ENCODE measurements at regions not wholly inside any gene's neighbourhood (a gene's known extent, or its start where the extent isn't known, plus 50 kb on each side); places are given as distances from the start of the nearest gene placed in this dataset.

DNA sequence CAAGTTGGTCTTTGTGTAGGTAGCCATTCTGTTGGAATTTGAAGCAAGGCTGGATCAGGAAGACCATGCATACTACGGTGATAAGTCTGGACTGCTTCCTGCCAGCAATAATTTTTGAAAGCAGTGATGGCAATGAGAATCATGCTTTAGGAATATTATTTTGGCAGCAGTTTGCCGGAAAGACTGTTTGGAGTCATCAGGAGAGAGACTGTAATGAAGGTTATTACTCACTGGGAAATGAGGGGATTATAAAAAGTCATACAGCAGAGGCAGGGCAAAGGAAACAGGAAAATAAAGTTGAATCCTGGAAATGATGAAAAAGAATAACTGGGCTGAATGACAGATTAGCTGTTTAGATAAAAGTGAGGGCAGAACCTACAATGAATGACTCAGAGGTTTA, 1136.8 kb upstream of the AUTS2 start:
- intact Hi-C loops (cut with DNase I, micrococcal nuclease): no loop called here
- no peak for ATAC-seq
- no peak for DNase-seq

DNA sequence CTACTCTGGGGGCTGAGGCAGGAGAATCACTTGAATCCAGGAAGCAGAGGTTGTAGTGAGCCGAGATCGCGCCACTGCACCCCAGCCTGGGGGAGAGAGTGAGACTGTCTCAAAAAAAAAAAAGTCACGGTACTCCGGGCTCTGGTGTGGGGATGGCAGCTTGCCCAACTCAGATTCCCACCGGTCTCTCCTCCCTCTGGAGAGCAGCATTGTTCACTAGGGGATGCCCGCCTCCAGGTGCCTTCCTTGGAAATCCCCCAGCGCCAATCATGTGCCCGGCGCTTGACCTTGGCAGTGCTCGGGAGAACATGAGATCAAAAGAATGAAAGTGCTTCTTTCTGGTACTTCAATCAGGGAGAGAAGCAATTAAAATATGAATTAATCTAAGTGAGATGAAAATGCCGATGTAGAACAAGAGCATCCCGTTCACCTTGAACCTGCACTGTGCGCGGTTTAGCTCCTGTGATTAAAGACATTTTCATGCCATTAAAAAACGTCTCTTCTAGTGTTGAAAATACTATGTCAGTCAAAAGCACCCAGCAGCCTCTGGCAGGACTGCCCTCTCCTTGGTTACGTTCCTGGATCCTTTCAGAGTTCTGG, 1127.3 kb upstream of the AUTS2 start:
- ATAC-seq (no peak), DNase-seq (no peak)
- intact Hi-C loops (cut with DNase I, micrococcal nuclease): no loop called here

DNA sequence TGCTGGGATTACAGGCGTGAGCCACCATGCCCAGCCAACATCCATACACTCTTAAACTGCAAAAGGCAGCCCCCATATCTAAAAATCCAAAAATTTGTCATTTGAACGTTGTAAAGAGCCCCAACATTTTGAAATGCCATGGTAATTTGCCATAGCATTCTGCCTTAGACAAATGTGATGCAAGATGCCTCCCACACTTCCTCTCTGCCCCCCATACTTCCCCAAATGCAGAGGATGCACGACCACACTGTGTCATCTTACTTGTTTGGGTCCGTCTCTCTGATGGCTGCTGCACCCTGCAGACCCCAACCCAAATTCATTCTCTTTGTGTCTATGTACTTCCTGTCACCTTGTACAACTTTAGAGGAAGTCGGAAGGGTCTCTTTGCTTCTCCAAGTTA, 1125.6 kb upstream of the AUTS2 start:
- ATAC-seq: no peak
- intact Hi-C loops (cut with DNase I, micrococcal nuclease): no loop called here
- DNase-seq: no peak

DNA sequence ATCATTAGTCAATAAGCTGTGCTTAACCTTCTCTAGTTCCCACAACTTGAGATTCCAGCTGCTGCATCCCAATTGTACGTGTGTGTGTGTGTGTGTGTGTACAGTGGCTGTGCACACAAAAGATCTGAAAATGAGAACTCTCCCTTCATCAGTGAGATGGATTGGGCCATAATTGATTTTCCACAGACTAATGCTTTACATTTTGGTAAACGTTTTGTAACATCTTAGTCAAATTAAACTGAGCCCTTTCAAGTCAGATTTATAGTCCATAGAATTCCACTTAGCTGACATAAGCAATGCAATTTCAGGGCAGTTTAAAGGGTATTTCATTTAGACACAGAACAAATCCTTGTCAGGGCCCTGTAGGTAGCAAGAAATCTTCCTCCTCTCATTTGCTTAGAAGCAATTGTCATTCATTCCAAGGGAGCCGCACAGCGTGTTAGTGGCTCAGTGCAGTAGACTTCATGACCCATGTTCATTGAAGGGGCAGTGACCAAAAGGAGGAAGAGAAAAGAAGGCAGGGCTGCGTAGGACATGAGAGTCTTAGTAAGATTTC, 1123.5 kb upstream of the AUTS2 start:
- intact Hi-C loops (cut with DNase I, micrococcal nuclease): no loop called here
- ATAC-seq (no peak), DNase-seq (no peak)

DNA sequence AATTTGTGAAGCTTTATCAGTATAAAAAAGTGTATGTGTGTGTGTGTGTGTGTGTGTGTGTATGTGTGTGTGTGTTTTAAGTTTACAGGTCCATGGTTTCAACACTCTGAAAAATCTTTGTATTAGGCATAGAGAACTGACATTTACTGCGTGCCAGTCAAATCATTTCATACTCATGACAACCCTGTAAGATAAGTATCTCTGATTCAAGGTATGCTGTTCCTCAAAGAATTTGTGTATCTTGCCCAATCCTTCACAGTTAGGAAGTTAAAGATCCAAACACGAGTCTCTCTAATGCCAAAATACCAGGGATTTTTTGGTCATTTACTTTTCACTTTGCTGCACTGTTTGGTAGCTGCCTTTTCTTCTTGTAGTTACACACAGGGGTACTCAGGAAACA, 1121.3 kb upstream of the AUTS2 start:
- DNase-seq: no peak
- intact Hi-C loops (cut with DNase I, micrococcal nuclease): no loop called here
- no peak for ATAC-seq

DNA sequence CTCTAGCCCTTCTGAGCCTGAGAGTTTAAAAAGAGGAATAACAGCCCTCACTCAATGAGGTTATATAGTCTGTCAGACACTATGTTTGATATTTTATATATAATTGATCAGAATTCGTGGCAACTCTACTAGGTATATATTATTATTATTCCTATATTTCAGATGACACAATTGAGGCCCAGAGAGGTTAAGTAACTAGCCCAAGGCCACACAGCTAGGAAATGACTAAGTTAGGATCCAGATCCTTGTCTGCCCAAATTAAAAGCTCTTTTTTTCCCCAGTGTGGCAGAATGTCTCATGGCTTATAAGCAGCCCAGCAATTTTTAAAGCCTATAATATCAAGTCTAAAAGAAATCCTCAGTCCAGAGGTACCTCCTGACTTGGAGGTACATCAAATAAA, 1119.9 kb upstream of the AUTS2 start:
- no peak for DNase-seq
- ATAC-seq: no peak
- intact Hi-C loops (cut with DNase I, micrococcal nuclease): no loop called here

DNA sequence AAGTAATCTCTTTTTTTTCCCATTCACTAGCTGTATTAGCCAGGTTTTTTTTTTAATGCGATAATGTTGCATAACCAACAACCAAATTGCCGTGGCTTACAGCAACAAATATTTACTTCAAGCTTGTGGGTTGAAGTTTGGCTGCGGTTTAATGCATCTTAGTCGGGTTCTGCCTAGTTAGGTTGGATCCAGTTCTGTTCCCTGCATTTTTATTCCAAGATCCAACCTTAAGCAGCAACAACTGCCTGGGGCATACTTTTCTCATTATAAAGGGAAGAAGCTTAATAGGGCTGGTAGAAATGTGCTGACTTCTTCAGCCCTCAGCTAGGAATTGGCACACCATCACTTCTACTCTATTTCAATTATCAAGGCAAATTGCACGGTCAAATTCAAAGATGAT, 1115.5 kb upstream of the AUTS2 start:
- DNase-seq (no peak), ATAC-seq (no peak)
- intact Hi-C loops (cut with DNase I, micrococcal nuclease): no loop called here

DNA sequence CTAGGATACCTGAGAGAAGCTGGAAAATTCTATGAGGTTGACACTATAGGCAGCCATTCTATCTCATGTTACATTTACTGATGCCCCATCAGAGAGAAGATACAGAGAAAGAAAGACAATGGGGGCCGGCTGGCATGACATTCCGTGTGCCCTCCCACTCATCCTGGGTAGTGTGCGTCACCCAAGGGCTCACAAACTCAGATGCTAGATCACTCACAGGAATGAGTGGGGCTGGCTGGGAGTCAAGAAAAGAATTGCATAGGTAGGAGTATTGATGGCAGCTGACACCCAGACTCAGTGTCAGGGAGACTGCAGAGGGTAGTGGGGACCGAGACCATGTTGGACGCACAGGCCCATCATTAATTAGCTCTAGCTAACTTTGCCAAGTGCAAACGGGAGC, 1113.5 kb upstream of the AUTS2 start:
- intact Hi-C loops (cut with DNase I, micrococcal nuclease): no loop called here
- no peak for ATAC-seq
- DNase-seq: no peak

DNA sequence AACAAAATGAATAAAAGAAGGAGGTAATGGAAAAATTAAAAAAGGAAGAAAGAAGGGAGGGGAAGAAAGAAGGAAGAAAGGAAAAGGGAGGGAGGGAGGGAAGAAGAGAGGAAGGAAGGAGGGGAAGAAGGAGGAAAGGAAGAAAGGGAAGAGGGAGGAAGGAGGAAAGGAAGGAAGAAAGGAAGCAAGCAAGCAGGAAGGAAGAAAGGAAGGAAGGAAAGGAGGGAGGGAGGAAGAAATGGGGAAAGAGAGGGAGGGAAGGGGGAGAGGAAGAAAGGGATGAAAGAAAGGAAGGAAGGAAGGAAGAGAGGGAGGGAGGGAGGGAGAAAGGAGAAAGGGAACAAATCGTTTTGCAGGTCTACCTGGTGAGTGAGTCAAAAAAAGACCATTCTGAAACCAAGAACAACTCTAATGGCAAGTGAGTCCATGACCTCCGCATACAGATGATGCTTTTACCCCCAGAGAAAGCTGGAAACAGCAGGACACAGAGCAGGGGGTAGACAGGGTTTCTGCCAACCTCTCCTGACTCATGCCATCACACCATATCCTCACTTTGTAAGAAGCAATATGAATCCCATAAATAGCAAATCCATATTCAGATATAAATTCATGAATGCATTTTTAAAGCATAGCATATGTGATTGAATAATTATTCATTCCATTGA, 1112.9 kb upstream of the AUTS2 start:
- no peak for ATAC-seq
- intact Hi-C loops (cut with DNase I, micrococcal nuclease): no loop called here
- DNase-seq: no peak

DNA sequence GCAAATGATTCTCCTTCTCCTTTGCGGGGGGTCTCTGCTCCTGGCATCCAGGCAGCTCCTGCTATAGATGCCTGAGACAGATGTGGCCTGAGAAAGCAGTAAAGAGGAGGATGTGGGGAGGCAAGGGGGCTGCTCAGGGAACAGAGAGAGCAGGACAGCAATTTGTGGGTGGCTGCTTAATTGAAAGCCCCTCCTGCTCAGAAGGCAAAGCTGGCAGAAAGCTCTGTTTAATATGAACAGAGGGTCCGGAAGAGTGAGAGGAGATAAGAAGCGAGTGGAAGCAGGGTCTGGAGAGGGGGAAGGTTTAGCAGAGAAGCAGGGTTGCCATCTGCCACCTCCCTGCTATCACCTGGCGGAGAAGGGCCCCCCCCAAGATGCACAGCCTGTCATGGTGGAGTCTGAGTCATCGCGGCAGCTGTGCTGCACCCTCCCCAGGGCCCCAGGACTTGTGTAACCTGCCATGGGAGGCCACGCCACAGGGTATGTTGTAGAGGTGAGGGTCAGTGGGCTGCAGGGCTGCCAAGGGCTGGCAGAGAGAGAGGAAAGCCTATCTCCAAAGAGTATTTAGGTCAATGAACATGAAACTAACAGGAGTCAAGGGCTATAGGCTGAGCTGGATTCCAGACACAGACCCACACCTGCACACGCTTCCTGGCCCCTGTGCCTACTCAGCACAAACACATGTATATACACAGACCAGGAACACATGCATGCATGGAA, 1109.8 kb upstream of the AUTS2 start:
- no peak for DNase-seq
- intact Hi-C loops (cut with DNase I, micrococcal nuclease): no loop called here
- ATAC-seq: no peak

DNA sequence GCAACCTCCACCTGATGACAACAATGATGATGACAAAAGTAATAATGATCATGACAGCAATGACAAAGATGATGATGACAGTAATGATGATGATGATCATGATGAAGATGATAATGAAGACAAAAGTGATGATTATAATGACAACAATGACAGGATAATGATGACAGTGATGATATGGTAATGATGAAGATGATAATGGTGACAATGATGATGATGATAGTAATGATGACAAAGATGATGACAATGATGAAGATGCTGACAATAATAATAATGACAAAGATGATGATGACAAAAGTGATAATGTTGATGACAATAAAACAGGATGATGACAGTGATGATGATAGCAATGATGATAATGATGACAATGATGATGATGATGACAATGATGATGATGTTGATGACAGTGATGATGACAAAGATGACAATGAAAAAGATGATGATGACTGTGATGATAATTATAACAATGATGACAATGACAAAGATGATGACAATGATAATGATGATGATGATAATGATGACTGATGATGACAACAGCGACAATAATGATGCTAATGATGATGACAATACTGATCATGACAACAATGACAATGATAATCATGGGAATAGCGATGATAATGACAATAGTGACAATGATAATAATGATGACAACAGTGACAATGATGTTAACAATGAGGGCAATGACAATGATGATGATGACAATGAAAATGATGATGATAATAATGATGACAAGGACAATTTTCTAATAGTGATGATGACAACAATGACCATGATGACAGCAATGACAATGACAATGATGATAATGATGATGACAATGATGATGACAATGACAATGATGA, 1106.5 kb upstream of the AUTS2 start:
- DNase-seq (no peak), ATAC-seq (no peak)
- intact Hi-C loops (cut with DNase I, micrococcal nuclease): no loop called here

DNA sequence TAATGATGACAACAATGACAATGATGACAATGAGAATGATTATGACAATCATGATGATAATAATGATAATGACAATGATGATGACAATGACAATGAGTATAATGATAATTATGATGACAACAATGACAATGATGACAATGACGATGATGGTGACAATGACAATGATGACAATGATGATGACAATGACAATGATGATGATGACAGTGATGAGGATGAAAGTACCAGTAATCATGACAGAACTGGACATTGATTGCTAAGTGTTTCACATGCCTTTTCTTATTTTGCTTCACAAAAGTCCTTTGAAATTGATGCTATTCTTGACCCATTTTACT, 1106.0 kb upstream of the AUTS2 start:
- DNase-seq (no peak), ATAC-seq (no peak)
- intact Hi-C loops (cut with DNase I, micrococcal nuclease): no loop called here

DNA sequence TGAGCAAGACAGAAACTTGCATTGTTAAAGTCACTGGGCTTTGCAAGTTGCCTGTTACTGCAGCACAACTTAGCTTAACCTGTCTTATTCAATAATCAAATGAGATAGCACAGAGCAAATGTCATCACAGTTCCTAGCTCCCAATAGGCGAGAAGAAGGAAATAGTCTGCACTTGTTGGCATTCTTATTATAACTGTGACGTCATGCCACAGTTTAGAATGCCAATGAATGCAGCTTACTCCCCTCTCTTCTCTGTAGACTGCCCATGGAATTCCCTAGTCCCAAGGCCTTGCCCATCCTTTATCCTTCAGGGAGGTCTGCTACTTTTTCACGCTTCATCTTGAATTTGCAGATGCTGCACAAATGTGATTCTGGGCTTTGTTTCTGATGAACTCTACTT, 1094.9 kb upstream of the AUTS2 start:
- ATAC-seq (no peak), DNase-seq (no peak)
- intact Hi-C loops (cut with DNase I, micrococcal nuclease): no loop called here

DNA sequence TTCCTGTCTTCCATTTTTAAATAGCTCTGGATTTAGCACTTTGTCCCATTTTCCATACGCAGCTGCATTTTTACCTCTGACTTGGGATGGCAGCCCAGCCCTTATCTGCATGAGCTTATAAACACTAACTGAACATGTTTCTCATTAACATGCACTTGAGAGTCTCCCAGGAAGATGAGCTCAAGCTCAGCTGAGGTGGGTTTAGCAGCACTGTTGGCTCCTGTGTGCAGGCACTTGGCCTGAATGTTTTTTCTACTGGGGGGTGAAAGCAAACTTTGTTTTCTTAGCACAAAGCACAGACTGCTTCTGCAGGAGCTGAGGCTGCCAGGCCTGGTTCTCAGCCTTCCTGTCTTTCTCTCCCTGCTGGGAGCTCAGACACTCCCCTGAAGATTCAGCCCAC, 1093.6 kb upstream of the AUTS2 start:
- intact Hi-C loops (cut with DNase I, micrococcal nuclease): no loop called here
- ATAC-seq (no peak), DNase-seq (no peak)

DNA sequence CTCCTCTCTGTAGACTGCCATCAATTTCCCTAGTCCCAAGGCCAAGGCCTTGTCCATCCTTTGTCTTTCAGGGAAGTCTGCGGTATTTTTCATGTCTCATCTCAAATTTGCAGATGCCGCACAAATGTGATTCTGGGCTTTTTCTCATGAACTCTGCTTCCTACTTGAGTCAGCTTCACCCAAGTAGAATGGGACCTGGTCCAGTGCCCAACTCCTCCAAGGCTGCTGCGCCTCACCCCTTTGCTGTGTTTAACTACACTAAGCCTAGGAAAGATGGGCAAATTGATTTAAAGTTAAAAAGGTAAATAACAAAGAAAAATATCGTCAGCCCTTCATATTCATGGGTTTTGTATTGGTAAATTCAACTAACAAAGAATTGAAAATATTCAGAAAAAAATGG, 1092.6 kb upstream of the AUTS2 start:
- intact Hi-C loops (cut with DNase I, micrococcal nuclease): no loop called here
- ATAC-seq (no peak), DNase-seq (no peak)

DNA sequence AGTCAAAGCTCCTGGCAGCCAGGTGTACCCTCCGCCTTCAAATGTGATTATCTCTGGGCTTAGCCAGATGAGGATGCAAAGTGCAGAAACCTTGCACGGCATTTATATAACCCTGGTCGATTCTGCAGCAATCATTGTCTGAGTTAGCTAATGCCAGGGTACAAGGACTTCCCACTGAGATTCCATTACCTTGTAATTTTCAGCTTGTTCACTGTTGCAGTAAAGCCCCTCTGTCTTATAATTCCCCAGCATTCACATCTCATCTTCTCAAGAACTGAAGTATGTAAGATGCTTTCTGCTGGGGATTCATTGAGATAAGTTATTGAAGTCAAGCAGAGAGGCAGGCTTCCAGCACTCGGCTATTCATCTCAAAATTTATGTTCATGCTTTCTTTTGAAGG, 1090.6 kb upstream of the AUTS2 start:
- ATAC-seq (no peak), DNase-seq (no peak)
- intact Hi-C loops (cut with DNase I, micrococcal nuclease): no loop called here

DNA sequence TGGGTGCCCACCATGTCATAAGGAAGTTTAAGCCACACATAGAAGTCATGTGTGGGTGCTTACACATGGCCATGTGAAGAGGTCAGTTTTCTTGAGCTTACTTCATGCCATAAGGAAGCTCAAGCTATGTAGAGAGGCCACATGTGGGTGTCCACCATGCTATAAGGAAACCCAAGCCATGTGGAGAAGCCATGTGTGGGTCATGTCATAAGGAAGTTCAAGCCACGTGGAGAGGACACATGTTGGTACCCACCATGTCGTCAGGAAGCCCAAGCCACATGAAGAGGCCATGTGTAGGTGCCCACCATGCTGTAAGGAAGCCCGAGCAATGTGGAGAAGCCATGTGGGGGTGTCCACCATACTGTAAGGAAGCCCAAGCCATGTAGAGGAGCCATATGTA, 1089.2 kb upstream of the AUTS2 start:
- no peak for ATAC-seq
- intact Hi-C loops (cut with DNase I, micrococcal nuclease): no loop called here
- DNase-seq: no peak

DNA sequence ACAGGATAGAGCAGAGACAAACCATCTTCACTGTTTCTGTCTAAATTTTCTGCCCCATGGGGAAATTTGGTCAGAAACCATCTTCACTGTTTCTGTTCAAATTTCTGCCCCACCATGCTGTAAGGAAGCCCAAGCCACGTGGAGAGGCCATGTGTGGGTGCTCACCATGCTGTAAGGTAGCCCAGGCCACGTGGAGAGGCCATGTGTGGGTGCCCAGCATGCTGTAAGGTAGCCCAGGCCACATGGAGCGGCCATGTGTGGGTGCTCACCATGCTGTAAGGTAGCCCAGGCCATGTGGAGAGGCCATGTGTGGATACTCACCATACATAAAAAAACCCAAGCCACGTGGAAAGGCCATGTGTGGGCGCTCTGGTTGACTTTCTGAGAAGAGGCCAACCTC, 1088.7 kb upstream of the AUTS2 start:
- intact Hi-C loops (cut with DNase I, micrococcal nuclease): no loop called here
- no peak for DNase-seq
- no peak for ATAC-seq

DNA sequence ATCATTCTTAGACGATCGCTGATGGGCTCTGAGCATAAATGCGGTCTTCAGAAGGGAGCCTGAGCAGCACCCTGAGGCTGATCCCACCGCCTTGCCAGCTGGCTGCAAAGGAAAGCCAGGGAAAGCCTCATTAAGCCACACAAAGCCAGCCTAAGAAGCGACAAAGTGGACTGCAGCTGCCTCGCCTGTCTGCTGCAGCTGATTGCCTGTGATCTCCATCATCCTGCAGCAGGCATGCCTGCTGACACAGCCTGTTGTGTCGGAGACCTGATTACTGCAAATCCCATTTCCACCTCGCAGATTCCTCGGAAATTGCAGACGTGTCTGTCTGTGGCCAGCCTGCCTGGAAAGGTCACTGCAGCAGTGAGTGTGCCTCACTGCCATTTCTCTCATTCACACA, 1087.0 kb upstream of the AUTS2 start:
- ATAC-seq (no peak), DNase-seq (no peak)
- intact Hi-C loops (cut with DNase I, micrococcal nuclease): no loop called here

DNA sequence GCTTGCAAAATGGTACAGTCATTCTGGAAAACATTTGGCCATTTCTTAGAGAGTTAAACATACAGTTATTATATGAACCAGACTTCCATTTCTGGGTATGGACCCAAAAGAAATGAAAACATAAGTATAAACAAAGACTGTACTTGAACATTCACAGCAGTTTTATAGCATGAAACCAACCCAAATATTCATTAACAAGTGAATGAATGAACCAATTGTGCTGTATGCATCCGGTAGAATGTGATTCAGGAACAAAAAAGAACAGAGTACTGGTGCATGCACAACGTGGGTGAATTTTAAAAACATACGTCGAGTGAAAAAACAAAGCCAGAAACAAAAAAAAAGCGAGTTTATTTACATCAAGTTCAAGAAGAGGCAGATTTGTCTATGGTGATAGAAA, 1085.8 kb upstream of the AUTS2 start:
- DNase-seq (no peak), ATAC-seq (no peak)
- intact Hi-C loops (cut with DNase I, micrococcal nuclease): no loop called here
